ENCODE measurements at regions not wholly inside any gene's neighbourhood (a gene's known extent, or its start where the extent isn't known, plus 50 kb on each side); places are given as distances from the start of the nearest gene placed in this dataset.

DNA sequence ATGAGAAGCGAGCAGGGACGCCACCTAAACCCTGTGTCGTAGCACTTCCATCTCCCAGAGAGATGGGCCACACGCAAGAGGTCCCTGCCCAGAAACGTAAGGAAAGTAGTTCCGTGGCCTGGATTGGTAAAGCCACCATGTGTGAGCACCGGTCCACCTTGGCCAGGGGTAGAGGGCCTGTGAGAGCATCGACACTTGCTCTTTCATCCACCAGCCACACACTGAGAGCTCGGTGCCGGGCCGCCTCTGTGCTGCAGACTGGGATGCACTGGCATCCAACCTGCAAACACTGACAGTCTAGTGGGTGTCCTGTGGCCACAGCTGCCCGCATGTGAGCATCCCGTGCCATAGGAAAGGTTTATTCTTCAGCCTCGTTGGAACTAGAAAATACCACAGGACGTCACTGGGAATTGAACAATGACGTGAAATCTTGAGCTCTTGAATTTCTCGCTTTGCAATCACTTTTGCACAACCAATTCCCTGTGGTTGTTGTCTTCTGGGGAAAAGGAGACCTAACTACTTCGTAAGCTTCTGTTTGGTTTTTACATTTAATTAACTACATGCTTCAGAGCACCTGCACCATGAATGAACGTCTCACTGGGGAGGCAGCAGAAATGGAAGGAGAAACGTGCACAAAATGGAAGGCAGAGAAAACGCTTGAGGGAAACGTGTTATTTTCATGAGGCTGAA, 212.0 kb upstream of the RAB6C start:
- no peak overlapping the region for H3K27ac ChIP-seq
- H3K4me1 ChIP-seq (replicated peaks): no peaks in the 10 kb centered on the region
- intact Hi-C loops (cut with DNase I): no loop called here
- WGBS: 90% methylated on average over 22 of the region's 22 CpGs
- DNase-seq (ENCODE audit: low spot score): no peak
- H3K36me3 ChIP-seq: no peaks in the 10 kb centered on the region
- H3K4me3 ChIP-seq: no peak overlapping the region
- H3K9me3 ChIP-seq: no peaks in the 10 kb centered on the region
- TF ChIP-seq, protein P1, sequence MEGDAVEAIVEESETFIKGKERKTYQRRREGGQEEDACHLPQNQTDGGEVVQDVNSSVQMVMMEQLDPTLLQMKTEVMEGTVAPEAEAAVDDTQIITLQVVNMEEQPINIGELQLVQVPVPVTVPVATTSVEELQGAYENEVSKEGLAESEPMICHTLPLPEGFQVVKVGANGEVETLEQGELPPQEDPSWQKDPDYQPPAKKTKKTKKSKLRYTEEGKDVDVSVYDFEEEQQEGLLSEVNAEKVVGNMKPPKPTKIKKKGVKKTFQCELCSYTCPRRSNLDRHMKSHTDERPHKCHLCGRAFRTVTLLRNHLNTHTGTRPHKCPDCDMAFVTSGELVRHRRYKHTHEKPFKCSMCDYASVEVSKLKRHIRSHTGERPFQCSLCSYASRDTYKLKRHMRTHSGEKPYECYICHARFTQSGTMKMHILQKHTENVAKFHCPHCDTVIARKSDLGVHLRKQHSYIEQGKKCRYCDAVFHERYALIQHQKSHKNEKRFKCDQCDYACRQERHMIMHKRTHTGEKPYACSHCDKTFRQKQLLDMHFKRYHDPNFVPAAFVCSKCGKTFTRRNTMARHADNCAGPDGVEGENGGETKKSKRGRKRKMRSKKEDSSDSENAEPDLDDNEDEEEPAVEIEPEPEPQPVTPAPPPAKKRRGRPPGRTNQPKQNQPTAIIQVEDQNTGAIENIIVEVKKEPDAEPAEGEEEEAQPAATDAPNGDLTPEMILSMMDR (IDR thresholded peaks at IDR 0.05): no peak
- TF ChIP-seq POLR2AphosphoS5 (IDR thresholded peaks at IDR 0.05) (no peak), POLR2A (IDR thresholded peaks at IDR 0.05) (no peak)
- peaks cover 2% of the 10 kb centered on the region for H3K27me3 ChIP-seq (replicated peaks; ENCODE audit: insufficient read depth)

DNA sequence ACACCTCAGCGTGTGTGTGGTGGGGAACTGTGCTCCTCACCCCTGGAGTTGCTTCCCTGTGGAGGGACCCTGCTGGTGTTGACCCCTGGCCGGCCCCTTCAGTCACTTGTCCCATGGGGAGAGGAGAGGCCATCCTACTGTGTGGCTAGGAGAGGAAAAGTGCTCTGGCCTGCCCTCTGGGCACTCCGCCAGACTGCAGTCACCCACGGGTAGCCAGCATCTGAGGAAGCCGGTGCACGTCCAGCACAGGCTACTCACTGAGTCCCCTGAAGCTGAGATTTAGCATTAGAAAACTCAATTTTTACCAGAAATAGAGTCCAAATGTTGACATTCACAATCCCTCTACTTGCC, 211.5 kb upstream of the RAB6C start:
- H3K36me3 ChIP-seq: no peaks in the 10 kb centered on the region
- H3K4me1 ChIP-seq (replicated peaks): no peaks in the 10 kb centered on the region
- TF ChIP-seq, protein P1 (IDR thresholded peaks at IDR 0.05): no peak
- TF ChIP-seq POLR2AphosphoS5 (IDR thresholded peaks at IDR 0.05) (no peak), POLR2A (IDR thresholded peaks at IDR 0.05) (no peak)
- intact Hi-C loops (cut with DNase I): no loop called here
- peaks cover 2% of the 10 kb centered on the region for H3K27me3 ChIP-seq (replicated peaks; ENCODE audit: insufficient read depth)
- H3K4me3 ChIP-seq: no peak overlapping the region
- WGBS: 66% methylated on average over 6 of the region's 6 CpGs
- DNase-seq (ENCODE audit: low spot score): no peak
- no peak overlapping the region for H3K27ac ChIP-seq
- no peaks in the 10 kb centered on the region for H3K9me3 ChIP-seq

DNA sequence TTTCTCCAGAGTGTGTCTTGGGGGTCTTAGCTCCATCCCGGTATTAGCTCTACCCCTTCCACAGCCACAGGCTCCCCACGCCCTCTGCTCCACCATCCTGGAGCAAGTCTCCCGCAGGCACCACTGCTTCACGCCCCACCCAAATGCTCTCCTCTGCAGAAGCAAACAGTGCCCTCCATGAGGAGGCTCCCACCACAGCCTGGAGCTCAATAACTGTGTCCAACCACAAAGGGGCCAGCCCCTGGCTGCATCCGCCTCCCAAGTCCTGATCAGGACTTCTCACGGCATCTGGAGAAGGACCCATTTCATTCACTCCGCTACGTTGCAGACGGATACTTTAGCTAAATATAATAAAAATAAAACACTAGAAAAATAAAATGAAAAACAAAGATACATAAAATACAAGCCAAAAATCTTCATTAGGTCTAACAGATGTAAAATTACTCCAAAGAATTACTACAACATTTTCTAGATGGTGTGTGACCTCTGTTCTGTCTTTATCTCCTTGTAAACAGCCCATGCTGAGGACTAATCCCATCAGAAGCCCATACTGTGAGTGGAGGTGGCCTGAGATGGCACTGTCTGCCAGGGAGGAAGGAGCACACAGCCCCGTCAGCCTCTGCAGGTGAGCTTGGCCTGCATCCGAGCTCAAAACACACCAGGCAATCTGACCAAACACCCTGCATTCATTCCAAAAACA, 210.8 kb upstream of the RAB6C start:
- 81% methylated on average over 11 of the region's 11 CpGs for WGBS
- no peak for DNase-seq (ENCODE audit: low spot score)
- Histone ChIP-seq H3K4me3 (no peak overlapping the region), H3K27ac (no peak overlapping the region), H3K4me1 (replicated peaks) (no peaks in the 10 kb centered on the region), H3K27me3 (replicated peaks; ENCODE audit: insufficient read depth) (peaks cover 2% of the 10 kb centered on the region), H3K36me3 (no peaks in the 10 kb centered on the region), H3K9me3 (no peaks in the 10 kb centered on the region)
- TF ChIP-seq POLR2A (IDR thresholded peaks at IDR 0.05): no peak
- TF ChIP-seq POLR2AphosphoS5 (IDR thresholded peaks at IDR 0.05): no peak
- TF ChIP-seq, protein P1 (IDR thresholded peaks at IDR 0.05): no peak
- intact Hi-C loops (cut with DNase I): no loop called here

DNA sequence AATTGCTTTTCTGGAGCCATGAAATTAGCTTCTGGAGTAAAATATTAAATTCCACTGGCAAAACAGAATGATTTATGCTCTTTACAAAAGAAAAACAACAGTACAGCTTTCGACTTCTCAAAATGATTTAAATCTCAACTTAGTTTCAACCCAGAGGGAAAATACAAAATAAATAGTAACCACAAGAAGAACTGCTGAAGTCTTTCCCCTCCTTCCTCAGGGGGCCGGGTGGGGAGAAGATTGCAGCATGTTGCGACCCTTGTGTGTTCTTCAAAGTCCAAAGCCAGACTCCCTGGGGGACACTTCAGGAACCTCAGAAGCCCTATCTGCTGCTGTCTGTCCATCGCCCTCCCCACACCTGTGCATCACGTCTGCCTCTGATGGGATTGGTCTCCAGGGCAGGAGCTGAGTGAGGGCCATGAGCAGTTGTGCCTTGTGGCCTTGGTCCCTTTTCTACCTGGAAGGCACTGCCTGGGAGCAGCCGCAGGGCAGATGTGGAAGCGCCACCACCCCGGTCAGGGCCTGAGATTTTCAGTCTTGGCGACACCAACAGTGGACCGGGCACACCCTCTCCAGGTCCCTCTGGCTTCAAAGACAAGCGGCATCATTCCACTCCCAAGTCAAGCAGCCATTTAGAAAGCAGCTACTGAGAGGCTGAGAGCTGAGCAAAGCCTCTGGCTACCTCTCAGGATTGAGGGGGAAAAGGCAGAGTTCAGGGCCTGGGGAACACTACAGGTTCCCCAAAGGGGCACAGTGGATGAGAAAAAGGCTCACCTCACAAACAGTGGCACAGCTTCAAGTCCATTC, 210.1 kb upstream of the RAB6C start:
- TF ChIP-seq, protein P1 (IDR thresholded peaks at IDR 0.05): no peak
- no peak for TF ChIP-seq POLR2AphosphoS5 (IDR thresholded peaks at IDR 0.05)
- no peak for TF ChIP-seq POLR2A (IDR thresholded peaks at IDR 0.05)
- intact Hi-C loops (cut with DNase I): no loop called here
- H3K27ac ChIP-seq: no peak overlapping the region
- no peaks in the 10 kb centered on the region for H3K36me3 ChIP-seq
- no peak overlapping the region for H3K4me3 ChIP-seq
- no peaks in the 10 kb centered on the region for H3K4me1 ChIP-seq (replicated peaks)
- no peak for DNase-seq (ENCODE audit: low spot score)
- H3K27me3 ChIP-seq (replicated peaks; ENCODE audit: insufficient read depth): peaks cover 2% of the 10 kb centered on the region
- no peaks in the 10 kb centered on the region for H3K9me3 ChIP-seq
- WGBS: 81% methylated on average over 11 of the region's 11 CpGs

Data from prostate gland (tissue), 2 donors.